ENCODE measurements at regions not wholly inside any gene's neighbourhood (a gene's known extent, or its start where the extent isn't known, plus 50 kb on each side); places are given as distances from the start of the nearest gene placed in this dataset.

GRCh38 chr14:104522926-104523545 is 56.5 kb upstream of the C14orf180 start:
- no peak for DNase-seq

- no peak for DNase-seq
These were observed 56.0 kb upstream of the C14orf180 start for GRCh38 chr14:104523546-104523935.

GRCh38 chr14:104524726-104525125 is 54.8 kb upstream of the C14orf180 start:
- no peak for DNase-seq

DNA sequence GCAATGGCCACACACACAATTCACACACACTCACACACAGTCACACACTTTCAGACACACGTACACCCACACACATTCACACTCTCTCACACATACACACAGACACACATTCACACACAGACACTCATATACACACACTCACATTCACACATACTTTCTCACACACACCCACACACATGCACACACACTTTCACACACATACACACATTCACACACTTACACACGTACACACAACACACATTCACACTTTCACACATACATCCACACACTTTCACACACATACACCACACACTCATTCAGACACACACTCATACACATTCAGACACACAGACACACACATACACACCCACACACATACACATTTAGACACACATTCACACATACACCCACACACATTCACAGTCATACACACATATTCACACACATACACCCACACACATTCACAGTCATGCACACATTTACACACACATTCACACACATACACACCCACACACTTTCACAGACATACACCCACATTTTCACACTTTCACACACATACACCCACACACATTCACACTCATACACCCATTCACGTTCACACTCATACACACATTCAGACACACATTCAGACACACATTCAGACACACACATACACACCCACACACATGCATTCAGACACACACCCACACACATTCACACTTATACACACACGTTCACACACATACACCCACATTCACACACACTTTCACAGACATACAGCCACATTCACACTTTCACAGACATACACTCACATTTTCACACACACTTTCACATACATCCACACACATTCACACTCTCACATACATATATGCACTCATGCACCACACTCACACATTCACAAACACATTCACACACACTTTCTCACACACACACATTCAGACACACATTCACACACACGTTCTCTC is 52.6 kb upstream of the C14orf180 start:
- DNase-seq: no peak

GRCh38 chr14:104527857-104528459 is 51.6 kb upstream of the C14orf180 start:
- DNase-seq: no peak

GRCh38 chr14:104528496-104528895 is 51.1 kb upstream of the C14orf180 start:
- DNase-seq: no peak
